HepG2 (cell line): ENCODE measurements at regions not wholly inside any gene's neighbourhood (a gene's known extent, or its start where the extent isn't known, plus 50 kb on each side); places are given as distances from the start of the nearest gene placed in this dataset.

ENCODE experiments used
- ATAC-seq: fragments of 200-7000 bp; cut with Tn5 transposase; 3 replicates; pipeline ENCODE4 v1.9.1; 2020; ENCODE audit warnings: mild to moderate bottlenecking, moderate library complexity
- BruUV-seq: library from RNA; stranded (reverse); fragments of 400-500 nt; replicated peaks from 2 replicates; lab custom pipeline; 2021; lab: Mats Ljungman, UMichigan
- CTCF ChIA-PET: fragments of 300-600 bp; formaldehyde crosslinking; extraction: SDS; loops from one replicate; lab custom pipeline; 2021; ENCODE audit warnings: low total read pairs, inconsistent platforms, low intra/inter-chr PET ratio; lab: Yijun Ruan, JAX
- POLR2A ChIA-PET: fragments of 350-600 bp; sonication (Branson Sonifier 250); formaldehyde crosslinking; loops from one replicate; lab custom pipeline; 2020; ENCODE audit warnings: antibody characterized with exemption, inconsistent platforms; lab: Yijun Ruan, JAX
- DNase-seq: peaks from one replicate; pipeline ENCODE4 v3.0.0-alpha.2; 2015; ENCODE audit warnings: low spot score
- FAIRE-seq: peaks from 3 replicates; lab custom pipeline; 2011; peaks lifted over from hg19 to GRCh38; lab: Jason Lieb, UNC
- H2AFZ ChIP-seq: one replicate; pipeline ENCODE4 v1.6.1; 2011; ENCODE audit warnings: low read length, inconsistent platforms
- H3K27ac ChIP-seq: fragments of 300-600 bp; 3 replicates; pipeline ENCODE4 v1.8.0; 2011; ENCODE audit warnings: mixed run types, mild to moderate bottlenecking, mixed read lengths, low read length, inconsistent platforms; ENCODE audit not compliant: insufficient read depth; ENCODE audit errors: extremely low read length
- H3K27me3 ChIP-seq, 2 experiments: fragments of 200-600 bp in 1 of 2; 2 replicates in 1 of 2; 3 replicates in 1 of 2; pipeline versions ENCODE4 v1.6.0 to v1.8.0; 2011; ENCODE audit warnings: low read length in 2 of 2, mild to moderate bottlenecking in 2 of 2, moderate library complexity in 2 of 2, inconsistent platforms in 1 of 2; ENCODE audit not compliant: insufficient read depth in 2 of 2, control insufficient read depth in 1 of 2
- H3K36me3 ChIP-seq, 2 experiments: fragments of 200-600 bp in 1 of 2; replicated peaks in 1 of 2; 2 replicates in 1 of 2; 3 replicates in 1 of 2; pipeline versions ENCODE4 v1.5.1 to v1.8.0; 2011; ENCODE audit warnings: low read length in 2 of 2, inconsistent platforms in 1 of 2; ENCODE audit not compliant: insufficient read depth in 2 of 2, control insufficient read depth in 1 of 2
- H3K4me1 ChIP-seq: 2 replicates; pipeline ENCODE4 v1.5.1; 2012; ENCODE audit warnings: low read length, inconsistent platforms; ENCODE audit not compliant: insufficient read depth
- H3K4me2 ChIP-seq: 2 replicates; pipeline ENCODE4 v1.6.0; 2011; ENCODE audit warnings: low read depth, low read length, inconsistent platforms
- H3K4me3 ChIP-seq, 3 experiments: fragments of 200-600 bp in 1 of 3; sonication (generic), shearing (Covaris generic) in 1 of 3; replicated peaks in 1 of 3; 2 replicates each; pipeline ENCODE4 v1.5.1; 2011 to 2016; ENCODE audit warnings: low read length in 3 of 3, inconsistent platforms in 2 of 3, low read depth in 2 of 3, mild to moderate bottlenecking in 2 of 3, control low read depth in 1 of 3, mixed read lengths in 1 of 3; ENCODE audit not compliant: insufficient read depth in 1 of 3
- H3K79me2 ChIP-seq: one replicate; pipeline ENCODE4 v1.6.1; 2011; ENCODE audit warnings: low read length, inconsistent platforms; ENCODE audit not compliant: insufficient read depth
- H3K9ac ChIP-seq: 2 replicates; pipeline ENCODE4 v1.6.0; 2011; ENCODE audit warnings: mild to moderate bottlenecking, low read depth, low read length, inconsistent platforms; ENCODE audit not compliant: insufficient read depth
- H3K9me3 ChIP-seq: 2 replicates; pipeline ENCODE4 v1.5.1; 2012; ENCODE audit warnings: mild to moderate bottlenecking, low read length
- H4K20me1 ChIP-seq: 2 replicates; pipeline ENCODE4 v1.6.0; 2011; ENCODE audit warnings: inconsistent platforms, mild to moderate bottlenecking, low read length, moderate library complexity; ENCODE audit not compliant: insufficient read depth
- ARID5B ChIP-seq: IDR thresholded peaks from 2 replicates; pipeline ENCODE4 v1.4.0; 2020; ENCODE audit warnings: mild to moderate bottlenecking, missing genetic modification reagents
- HNRNPH1 ChIP-seq: fragments of 200-400 bp; formaldehyde crosslinking; optimal IDR thresholded peaks from 2 replicates; pipeline ENCODE3; 2017; ENCODE audit warnings: mild to moderate bottlenecking, low read depth, low read length
- SOX6 ChIP-seq, 2 experiments: fragments of 450-650 bp in 1 of 2; sonication (generic) in 1 of 2; formaldehyde crosslinking in 1 of 2; IDR thresholded peaks; 2 replicates each; pipeline versions ENCODE4 v1.4.0 to v1.6.1; 2017 to 2020; ENCODE audit warnings: antibody characterized with exemption in 1 of 2, mild to moderate bottlenecking in 1 of 2, missing genetic modification reagents in 1 of 2
- ZFY ChIP-seq: sonication (generic); formaldehyde crosslinking; IDR thresholded peaks from 2 replicates; pipeline ENCODE4 v1.4.0; 2020; ENCODE audit warnings: missing genetic modification reagents
- ZNF318 ChIP-seq: sonication (generic); formaldehyde crosslinking; IDR thresholded peaks from 2 replicates; pipeline ENCODE4 v1.4.0; 2020; ENCODE audit warnings: mild to moderate bottlenecking, missing genetic modification reagents
- WGBS: methylation state at CpG from one replicate; pipeline ENCODE4 v1.1.6; 2017; ENCODE audit warnings: low lambda C conversion rate; 5-methylcytosine and 5-hydroxymethylcytosine counted together
- in situ Hi-C: cut with HindIII; loops from 2 replicates; pipeline ENCODE4 v1.10.0; 2017; ENCODE audit warnings: low pct_unique_long_range_greater_than_20kb; ENCODE audit not compliant: extremely low pct_ligation_motif_present
- intact Hi-C: fragments of 100-400 bp; cut with micrococcal nuclease; formaldehyde crosslinking; loops from one replicate; pipeline ENCODE4 v1.10.0; 2022; ENCODE audit not compliant: unreplicated experiment

DNA sequence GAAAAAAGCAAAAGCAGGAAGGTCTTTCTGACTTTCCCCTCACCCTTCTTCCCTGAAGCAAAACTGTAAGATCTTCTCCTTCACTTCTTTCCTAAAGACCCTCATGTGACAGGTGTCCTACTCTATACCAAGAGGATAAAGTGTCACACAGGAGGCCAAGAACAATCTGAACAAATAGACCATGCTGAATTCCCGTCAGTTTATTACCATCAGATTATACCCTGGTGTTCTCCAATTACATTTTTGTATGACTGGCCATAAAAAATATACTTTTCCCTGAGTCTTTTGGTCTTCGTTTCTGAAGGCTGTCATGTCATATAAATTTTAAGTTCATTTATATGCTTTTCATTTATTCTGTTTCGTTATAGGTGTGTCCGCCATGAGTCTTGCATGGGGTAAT lies 371.4 kb upstream of the CNTN4 start (continued):
- TF ChIP-seq ZNF318, result no peak
- TF ChIP-seq SOX6 (IDR thresholded peaks at IDR 0.05), result no peak
- TF ChIP-seq SOX6 (CRISPR knock-in tag; IDR thresholded peaks at IDR 0.05), result no peak
- no peak for TF ChIP-seq HNRNPH1
- TF ChIP-seq ZFY, result no peak

GRCh38 chr3:1728510-1728909 lies 370.2 kb upstream of the CNTN4 start:
- H2AFZ ChIP-seq, result no peak overlapping the region
- H3K4me1 ChIP-seq, result no peaks in the 10 kb centered on the region
- FAIRE-seq (no peak), ATAC-seq (no peak), DNase-seq (no peak)
- in situ Hi-C loops (no loop called here), intact Hi-C loops (no loop called here)
- BruUV-seq, result no TSS peak
- no peak for TF ChIP-seq ARID5B (CRISPR knock-in tag)
- H3K9me3 ChIP-seq, result peaks cover 94% of the 10 kb centered on the region
- no peaks in the 10 kb centered on the region for H3K27me3 ChIP-seq
- ChIA-PET CTCF (no interaction called here), POLR2A (no interaction called here)
- H4K20me1 ChIP-seq, result no peaks in the 10 kb centered on the region
- no peaks in the 10 kb centered on the region for H3K79me2 ChIP-seq
- no peak overlapping the region for H3K4me3 ChIP-seq
- no peak overlapping the region for H3K27ac ChIP-seq
- H3K4me2 ChIP-seq, result no peak overlapping the region
- no peak overlapping the region for H3K9ac ChIP-seq
- WGBS, result 17% methylated on average over 5 of the region's 5 CpGs
- H3K36me3 ChIP-seq, result no peaks in the 10 kb centered on the region
